Stimulated activated CD4-positive, alpha-beta T cell treated with anti-CD3 and anti-CD28 coated beads, Interleukin-1b, Interleukin-23, amount 100 ng/mL, for 1 hour (primary cell): ENCODE measurements at regions not wholly inside any gene's neighbourhood (a gene's known extent, or its start where the extent isn't known, plus 50 kb on each side); places are given as distances from the start of the nearest gene placed in this dataset.

Experiments
- DNase-seq, 2 donors: peaks; one replicate each; pipeline ENCODE4 v3.0.0-alpha.2; 2020; ENCODE audit warnings: low read depth in 2 of 2

- DNase-seq, result no peak
Measured at GRCh38 chr11:116257883-116258282, 514.9 kb downstream of the BUD13 start.

DNA sequence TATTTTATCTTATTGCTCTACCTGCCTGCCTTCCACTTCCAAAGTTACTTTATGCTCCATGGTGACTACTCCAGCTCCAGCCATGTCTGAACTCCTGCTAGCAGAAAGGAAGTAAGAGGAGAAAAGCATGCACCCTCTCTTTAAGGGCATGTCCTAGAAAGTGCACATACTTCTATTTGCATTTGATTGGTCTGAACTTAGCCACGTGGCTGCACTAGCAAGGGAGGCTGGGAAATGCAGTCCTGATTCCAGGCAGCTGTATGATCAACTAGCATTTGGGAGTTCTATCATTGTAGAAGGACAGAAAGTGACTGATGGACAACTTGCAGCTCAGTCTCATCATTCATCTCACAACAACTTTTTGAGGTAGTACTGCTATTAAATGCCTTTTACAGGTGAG lies 515.7 kb downstream of the BUD13 start:
- DNase-seq, result no peak

DNA sequence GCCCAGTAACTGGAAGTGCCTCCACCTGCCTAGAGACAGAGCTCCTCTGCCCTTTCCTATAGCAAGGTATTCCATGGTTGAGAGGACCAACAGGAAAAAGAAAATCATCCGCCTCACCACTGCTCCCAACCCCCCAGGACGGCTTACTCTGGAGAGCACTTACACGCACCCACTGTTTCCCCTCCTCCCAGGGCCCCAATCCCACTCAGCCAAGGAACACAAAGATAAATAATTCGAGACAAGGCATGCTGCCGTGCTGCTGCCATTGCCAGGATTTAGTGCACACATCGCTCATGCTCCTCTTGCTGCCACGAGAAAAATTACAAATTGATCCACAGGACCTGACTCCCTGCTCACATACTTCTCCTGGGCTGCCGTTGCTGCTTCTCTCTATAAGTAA lies 516.6 kb downstream of the BUD13 start:
- no peak for DNase-seq

DNA sequence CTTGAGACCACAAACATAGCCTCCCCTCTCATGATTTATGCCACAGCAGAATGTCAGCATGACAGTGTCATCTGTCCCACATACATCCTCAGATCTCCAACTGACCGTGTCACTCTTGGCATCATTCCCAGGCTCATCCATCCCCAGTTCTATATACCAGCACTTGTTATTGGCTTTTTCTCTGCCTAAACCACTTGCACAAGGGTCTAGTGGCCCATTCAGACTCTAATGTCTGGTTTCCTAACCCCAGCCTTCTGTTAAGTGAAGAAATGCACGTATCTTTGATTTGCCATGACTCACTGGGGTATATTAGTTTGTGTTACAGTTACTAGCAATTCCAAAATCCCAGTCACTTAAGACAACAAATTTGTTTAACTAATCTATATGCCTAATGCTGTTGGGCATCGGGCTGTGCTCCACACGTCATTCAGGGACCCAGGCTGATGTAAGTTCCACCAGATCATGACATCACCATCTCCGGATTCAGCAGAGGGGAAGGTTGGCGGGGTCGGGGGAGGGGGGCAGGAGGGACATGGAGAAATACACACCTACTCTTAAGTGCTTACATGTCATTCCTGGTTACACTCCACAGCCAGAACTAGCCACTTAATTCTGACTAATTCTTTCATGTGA lies 517.4 kb downstream of the BUD13 start:
- DNase-seq, result no peak

GRCh38 chr11:116250155-116250554 lies 522.6 kb downstream of the BUD13 start:
- no peak for DNase-seq

- DNase-seq, result no peak
Measured at GRCh38 chr11:116249561-116249960, 523.2 kb downstream of the BUD13 start.

DNA sequence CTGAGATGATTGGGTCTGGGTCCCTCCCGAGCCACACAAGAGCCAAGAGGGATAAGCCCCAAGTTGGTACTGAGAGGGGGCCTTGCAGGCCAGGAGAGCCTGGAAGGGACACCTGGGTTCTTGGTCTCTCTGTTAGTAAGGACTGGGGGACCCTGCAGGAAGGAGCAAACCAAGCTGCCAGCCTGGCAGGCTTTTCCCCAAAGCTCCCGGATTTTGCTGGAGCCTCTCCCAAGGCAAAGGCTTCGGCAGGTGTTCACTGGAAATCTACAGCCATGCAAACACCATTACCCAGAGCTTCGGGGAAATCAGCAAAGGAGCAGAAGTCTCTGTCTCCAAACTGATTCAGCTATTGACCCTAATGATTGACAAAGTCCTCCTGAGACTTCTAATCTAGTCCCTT lies 527.9 kb downstream of the BUD13 start:
- no peak for DNase-seq

GRCh38 chr11:116244439-116244838 lies 528.3 kb downstream of the BUD13 start:
- no peak for DNase-seq

DNA sequence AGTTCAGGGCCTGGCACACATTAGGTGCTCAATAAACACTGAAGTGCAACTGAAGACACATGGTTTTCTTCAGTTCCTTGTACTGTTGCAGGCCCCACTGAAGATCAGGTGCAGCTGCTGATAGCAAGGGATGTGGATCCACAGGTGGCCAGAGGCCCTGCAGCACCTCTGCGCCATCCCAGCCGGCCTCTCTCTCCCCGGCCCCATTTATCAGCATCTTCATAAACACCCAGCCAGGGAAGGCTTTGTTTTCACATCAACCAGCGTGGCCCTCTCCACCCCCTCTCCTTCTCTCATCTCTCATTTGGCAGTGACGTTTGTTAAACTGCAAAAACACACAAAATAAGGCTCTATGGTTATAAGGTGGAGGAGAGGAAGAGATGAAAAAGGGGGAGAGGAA lies 528.8 kb downstream of the BUD13 start:
- no peak for DNase-seq

DNA sequence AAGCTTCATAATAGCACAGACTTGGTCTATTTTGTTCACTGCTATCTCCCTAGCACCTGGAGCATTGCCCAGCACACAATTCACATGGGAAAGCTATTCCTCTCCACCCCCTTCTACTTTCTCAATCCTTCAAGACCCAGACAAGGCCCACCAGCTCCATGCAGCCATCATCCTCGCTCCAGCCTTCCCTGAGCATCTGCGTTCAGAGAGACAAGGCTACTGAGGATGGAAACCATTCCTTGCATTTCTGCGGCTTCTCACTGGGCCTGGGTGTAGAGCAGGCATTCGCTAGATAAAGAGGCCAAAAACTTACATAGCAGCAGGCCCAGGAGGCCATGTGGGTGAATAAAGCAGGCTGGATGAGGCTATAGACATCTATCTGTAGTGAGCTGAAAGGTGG lies 530.8 kb downstream of the BUD13 start:
- no peak for DNase-seq

- no peak for DNase-seq
Measured at GRCh38 chr11:116240710-116241109, 532.1 kb downstream of the BUD13 start.

- DNase-seq, result no peak
Measured at GRCh38 chr11:116239247-116239646, 533.5 kb downstream of the BUD13 start.

DNA sequence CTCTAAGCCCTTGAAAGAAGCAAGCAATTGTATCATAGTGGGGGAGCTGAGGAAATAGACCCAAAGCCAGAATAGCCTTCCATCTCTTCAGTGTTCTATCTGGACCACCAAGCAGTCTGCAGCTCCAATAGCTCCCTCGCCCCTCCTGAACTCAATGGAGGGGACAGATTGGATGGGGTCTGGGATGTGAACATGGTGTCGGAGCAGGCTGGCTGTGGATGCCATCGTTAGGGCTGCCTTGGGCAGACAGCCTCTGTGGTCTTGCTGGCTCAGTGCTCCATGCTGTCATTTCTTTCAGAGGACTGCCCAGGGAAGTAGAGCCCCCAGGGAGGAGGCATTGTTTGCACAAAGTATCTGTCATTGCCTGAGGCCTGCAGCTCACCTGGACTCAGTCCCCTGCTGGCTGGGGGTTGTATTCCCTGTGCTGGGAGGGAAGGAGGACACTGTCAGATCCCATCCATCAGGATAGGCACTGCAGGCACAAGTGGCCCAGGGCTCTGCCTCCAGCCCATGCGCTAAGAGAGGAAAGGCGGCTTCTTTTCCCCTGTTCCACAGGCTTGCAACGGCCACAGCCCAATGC lies 537.7 kb downstream of the BUD13 start:
- DNase-seq, result no peak

GRCh38 chr11:116233561-116233960 lies 539.2 kb downstream of the BUD13 start:
- no peak for DNase-seq

GRCh38 chr11:116232364-116232828 lies 540.4 kb downstream of the BUD13 start:
- no peak for DNase-seq

DNA sequence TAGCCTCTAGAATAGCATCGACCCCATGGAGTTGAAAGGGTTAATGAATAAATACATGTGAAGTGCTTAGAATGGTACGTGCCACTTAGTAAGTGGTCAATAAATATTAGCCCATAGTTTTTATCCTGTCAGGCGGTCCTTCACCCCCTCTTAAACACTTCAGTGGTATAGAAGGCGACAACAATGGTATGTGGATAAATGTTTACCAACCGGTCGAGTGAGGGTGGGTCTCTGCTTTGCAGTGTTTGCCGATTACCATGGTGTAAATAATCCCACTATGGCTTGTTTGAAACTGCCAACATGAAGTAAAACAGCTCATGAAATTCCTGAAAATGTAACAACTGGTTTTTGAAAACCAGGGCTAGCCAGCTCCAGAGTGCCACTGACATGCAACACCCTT lies 541.2 kb downstream of the BUD13 start:
- no peak for DNase-seq

- no peak for DNase-seq
Measured at GRCh38 chr11:116230438-116230837, 542.3 kb downstream of the BUD13 start.

GRCh38 chr11:116229236-116229970 lies 543.4 kb downstream of the BUD13 start:
- DNase-seq, result no peak

DNA sequence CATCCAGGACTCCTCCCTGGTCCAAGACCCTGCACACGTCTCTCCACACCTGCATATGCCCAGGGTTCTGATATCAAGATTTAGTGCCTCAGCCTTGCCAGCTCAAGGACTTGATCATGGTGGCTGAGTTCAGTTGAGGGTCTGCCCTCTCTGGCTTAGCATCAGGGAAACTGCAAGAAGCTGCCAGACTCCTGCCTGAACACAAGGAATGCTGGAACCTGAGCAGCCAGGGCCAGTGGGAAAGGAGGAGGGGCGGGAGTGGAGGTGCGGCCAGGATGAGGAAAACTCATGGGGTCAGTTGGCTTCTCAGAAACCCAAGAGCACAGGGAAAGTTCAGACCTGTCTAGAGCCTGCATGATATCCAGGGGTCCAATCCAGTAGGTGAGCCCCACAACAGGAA lies 546.1 kb downstream of the BUD13 start:
- no peak for DNase-seq

GRCh38 chr11:116225784-116226585 lies 546.8 kb downstream of the BUD13 start:
- no peak for DNase-seq

- DNase-seq, result no peak
Measured at GRCh38 chr11:116225236-116225635, 547.6 kb downstream of the BUD13 start.

DNA sequence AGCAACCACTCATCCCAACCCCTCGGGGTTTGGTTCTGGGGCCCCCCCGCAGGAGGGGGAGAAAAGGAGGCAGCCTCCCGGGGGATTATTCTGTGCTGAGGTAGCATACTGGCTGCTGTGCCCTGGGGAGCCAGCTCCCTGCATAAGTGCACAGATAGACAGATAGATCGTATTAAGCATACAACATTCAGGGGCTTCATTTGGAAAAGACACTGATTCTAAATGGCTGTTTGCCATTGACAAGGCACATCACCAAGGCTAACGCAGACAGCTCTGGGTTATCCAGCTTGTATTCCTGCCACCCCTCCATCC lies 547.9 kb downstream of the BUD13 start:
- no peak for DNase-seq
